ENCODE measurements at regions not wholly inside any gene's neighbourhood (a gene's known extent, or its start where the extent isn't known, plus 50 kb on each side); places are given as distances from the start of the nearest gene placed in this dataset.

- Histone ChIP-seq H3K9me3 (no peaks in the 10 kb centered on the region), H3K27ac (no peak overlapping the region), H3K4me1 (no peaks in the 10 kb centered on the region), H3K36me3 (replicated peaks in 1 of 2; ENCODE audit: insufficient read depth in 1 of 2, low read depth in 2 of 2) (no peaks in the 10 kb centered on the region), H3K27me3 (no peaks in the 10 kb centered on the region), H3K4me3 (no peak overlapping the region)
- DNase-seq, result no peak
- ATAC-seq, result no peak
- 53 to 68% methylated on average over 8 of the region's 8 CpGs for WGBS, 2 donors
- intact Hi-C loops (cut with DNase I), result no loop called here
- no peak for TF ChIP-seq CTCF (IDR thresholded peaks at IDR 0.05)
Observed at GRCh38 chr3:84487296-84487695, 471.5 kb upstream of the CADM2 start.

GRCh38 chr3:84504761-84505160 is 454.0 kb upstream of the CADM2 start:
- TF ChIP-seq POLR2A (IDR thresholded peaks at IDR 0.05) (no peak), CTCF (IDR thresholded peaks at IDR 0.05) (no peak)
- WGBS, 2 donors, result 44 to 53% methylated on average over 1 of the region's 1 CpG
- no peak overlapping the region for H3K27ac ChIP-seq
- intact Hi-C loops (cut with DNase I), result no loop called here
- H3K9me3 ChIP-seq, result no peaks in the 10 kb centered on the region
- ATAC-seq (no peak), DNase-seq (no peak)
- no peaks in the 10 kb centered on the region for H3K27me3 ChIP-seq
- no peaks in the 10 kb centered on the region for H3K36me3 ChIP-seq (replicated peaks in 1 of 2; ENCODE audit: insufficient read depth in 1 of 2, low read depth in 2 of 2)
- H3K4me3 ChIP-seq, result no peak overlapping the region
- no peaks in the 10 kb centered on the region for H3K4me1 ChIP-seq

- no peaks in the 10 kb centered on the region for H3K4me1 ChIP-seq
- intact Hi-C loops (cut with DNase I), result no loop called here
- H3K9me3 ChIP-seq, result peaks cover 0 to 2% (median 0%) of the 10 kb centered on the region in 3 donors
- no peak overlapping the region for H3K4me3 ChIP-seq
- H3K27me3 ChIP-seq, result no peaks in the 10 kb centered on the region
- ATAC-seq (no peak), DNase-seq (no peak)
- 46 to 49% methylated on average over 3 of the region's 3 CpGs for WGBS, 2 donors
- H3K36me3 ChIP-seq (replicated peaks in 1 of 2; ENCODE audit: insufficient read depth in 1 of 2, low read depth in 2 of 2), result no peaks in the 10 kb centered on the region
- no peak for TF ChIP-seq CTCF (IDR thresholded peaks at IDR 0.05)
- TF ChIP-seq POLR2A (IDR thresholded peaks at IDR 0.05), result no peak
- H3K27ac ChIP-seq, result no peak overlapping the region
Observed at GRCh38 chr3:84510007-84510406, 448.8 kb upstream of the CADM2 start.

- no peak overlapping the region for H3K4me3 ChIP-seq
- H3K9me3 ChIP-seq, result no peaks in the 10 kb centered on the region
- H3K4me1 ChIP-seq, result no peaks in the 10 kb centered on the region
- intact Hi-C loops (cut with DNase I), result no loop called here
- ATAC-seq (no peak), DNase-seq (no peak)
- H3K27me3 ChIP-seq, result no peaks in the 10 kb centered on the region
- H3K27ac ChIP-seq, result no peak overlapping the region
- no peaks in the 10 kb centered on the region for H3K36me3 ChIP-seq (replicated peaks in 1 of 2; ENCODE audit: insufficient read depth in 1 of 2, low read depth in 2 of 2)
- TF ChIP-seq POLR2A (IDR thresholded peaks at IDR 0.05) (no peak), CTCF (IDR thresholded peaks at IDR 0.05) (no peak)
- WGBS, 2 donors, result 57 to 73% methylated on average over 6 of the region's 6 CpGs
Observed at GRCh38 chr3:84522893-84523292, 435.9 kb upstream of the CADM2 start.

GRCh38 chr3:84536916-84537315 is 421.9 kb upstream of the CADM2 start:
- Histone ChIP-seq H3K4me1 (no peaks in the 10 kb centered on the region), H3K27ac (no peak overlapping the region), H3K9me3 (peaks cover 0 to 5% (median 0%) of the 10 kb centered on the region in 3 donors), H3K36me3 (replicated peaks in 1 of 2; ENCODE audit: insufficient read depth in 1 of 2, low read depth in 2 of 2) (no peaks in the 10 kb centered on the region), H3K4me3 (no peak overlapping the region), H3K27me3 (no peaks in the 10 kb centered on the region)
- DNase-seq (no peak), ATAC-seq (no peak)
- intact Hi-C loops (cut with DNase I), result no loop called here
- WGBS, 2 donors, result 69 to 74% methylated on average over 3 of the region's 3 CpGs
- TF ChIP-seq POLR2A (IDR thresholded peaks at IDR 0.05) (no peak), CTCF (IDR thresholded peaks at IDR 0.05) (no peak)

Measured in body of pancreas (tissue), 4 donors.